K562 (cell line): ENCODE measurements at regions not wholly inside any gene's neighbourhood (a gene's known extent, or its start where the extent isn't known, plus 50 kb on each side); places are given as distances from the start of the nearest gene placed in this dataset.

Experiments
- BCOR ChIP-seq: fragments of 450-650 bp; IDR thresholded peaks from 2 replicates; pipeline ENCODE4 v1.6.1; 2016
- BRD4 ChIP-seq: fragments of 200-600 bp; sonication (generic); IDR thresholded peaks from 2 replicates; pipeline ENCODE4 v1.6.1; 2017; ENCODE audit warnings: inconsistent platforms
- CHD2 ChIP-seq: IDR thresholded peaks from 2 replicates; pipeline ENCODE4 v1.6.1; 2011; ENCODE audit warnings: low read depth, low read length
- GABPA ChIP-seq: fragments of 200-800 bp; sonication (Bioruptor generic); conservative IDR thresholded peaks from 2 replicates; pipeline ENCODE4 v1.6.1; 2016; ENCODE audit warnings: low read depth, missing genetic modification characterization, missing compliant biosample characterization
- L3MBTL2 ChIP-seq: fragments of 450-650 bp; IDR thresholded peaks from 2 replicates; pipeline ENCODE4 v1.6.1; 2016; ENCODE audit warnings: mild to moderate bottlenecking, moderate library complexity
- NCOA4 ChIP-seq: fragments of 450-650 bp; IDR thresholded peaks from 2 replicates; pipeline ENCODE4 v1.6.1; 2018; ENCODE audit warnings: mild to moderate bottlenecking; ENCODE audit not compliant: partially characterized antibody
- NEUROD1 ChIP-seq: fragments of 150-350 bp; IDR thresholded peaks from 2 replicates; pipeline ENCODE4 v1.6.1; 2014; ENCODE audit warnings: borderline replicate concordance, low read length, low read depth; ENCODE audit not compliant: partially characterized antibody
- POLR3G ChIP-seq: IDR thresholded peaks from 2 replicates; pipeline ENCODE4 v1.6.1; 2011; ENCODE audit not compliant: insufficient read length, insufficient replicate concordance; ENCODE audit errors: extremely low read depth
- RERE ChIP-seq: sonication (generic); formaldehyde crosslinking; IDR thresholded peaks from 2 replicates; pipeline ENCODE4 v1.8.0; 2023; ENCODE audit warnings: missing genetic modification reagents, mild to moderate bottlenecking, borderline replicate concordance
- SLC30A9 ChIP-seq: fragments of 250-450 bp; sonication (Bioruptor Pico); IDR thresholded peaks from 2 replicates; pipeline ENCODE4 v1.8.0; 2022; ENCODE audit warnings: mild to moderate bottlenecking, moderate library complexity
- ZFP36 ChIP-seq: fragments of 150-350 bp; IDR thresholded peaks from 2 replicates; pipeline ENCODE4 v1.6.1; 2018; ENCODE audit warnings: low read length, low read depth; ENCODE audit not compliant: partially characterized antibody
- ZNF707 ChIP-seq: fragments of 250-450 bp; sonication (Bioruptor Pico); conservative IDR thresholded peaks from 2 replicates; pipeline ENCODE4 v1.8.0; 2022; ENCODE audit warnings: inconsistent platforms, mild to moderate bottlenecking, moderate library complexity
- ZNF766 ChIP-seq: fragments of 200-800 bp; sonication (Bioruptor generic); conservative IDR thresholded peaks from 2 replicates; pipeline ENCODE4 v1.6.1; 2016; ENCODE audit warnings: missing genetic modification characterization, missing compliant biosample characterization
- TF ChIP-seq, protein P1 (sequence below), 2 experiments: fragments of 450-650 bp; formaldehyde crosslinking in 1 of 2; IDR thresholded peaks; 2 replicates each; pipeline versions ENCODE4 v1.4.0 to v1.6.1; 2014 to 2020; ENCODE audit warnings: mild to moderate bottlenecking in 2 of 2, borderline replicate concordance in 1 of 2, low read depth in 1 of 2

- TF ChIP-seq SLC30A9 (no peak), POLR3G (no peak), RERE (no peak), GABPA (peak; percentile 57), L3MBTL2 (peak; percentile 96), ZNF766 (CRISPR knock-in tag) (0 out of 2 replicates have a peak, but pooled peaks have one; percentile 33), BCOR (peak; percentile 50; the same call in 1 of the 2 replicates), NCOA4 (no peak), CHD2 (0 out of 2 replicates have a peak, but pooled peaks have one; percentile 20), BRD4 (no peak), ZFP36 (peak; percentile 12), NEUROD1 (no peak), ZNF707 (no peak)
- TF ChIP-seq, protein P1, sequence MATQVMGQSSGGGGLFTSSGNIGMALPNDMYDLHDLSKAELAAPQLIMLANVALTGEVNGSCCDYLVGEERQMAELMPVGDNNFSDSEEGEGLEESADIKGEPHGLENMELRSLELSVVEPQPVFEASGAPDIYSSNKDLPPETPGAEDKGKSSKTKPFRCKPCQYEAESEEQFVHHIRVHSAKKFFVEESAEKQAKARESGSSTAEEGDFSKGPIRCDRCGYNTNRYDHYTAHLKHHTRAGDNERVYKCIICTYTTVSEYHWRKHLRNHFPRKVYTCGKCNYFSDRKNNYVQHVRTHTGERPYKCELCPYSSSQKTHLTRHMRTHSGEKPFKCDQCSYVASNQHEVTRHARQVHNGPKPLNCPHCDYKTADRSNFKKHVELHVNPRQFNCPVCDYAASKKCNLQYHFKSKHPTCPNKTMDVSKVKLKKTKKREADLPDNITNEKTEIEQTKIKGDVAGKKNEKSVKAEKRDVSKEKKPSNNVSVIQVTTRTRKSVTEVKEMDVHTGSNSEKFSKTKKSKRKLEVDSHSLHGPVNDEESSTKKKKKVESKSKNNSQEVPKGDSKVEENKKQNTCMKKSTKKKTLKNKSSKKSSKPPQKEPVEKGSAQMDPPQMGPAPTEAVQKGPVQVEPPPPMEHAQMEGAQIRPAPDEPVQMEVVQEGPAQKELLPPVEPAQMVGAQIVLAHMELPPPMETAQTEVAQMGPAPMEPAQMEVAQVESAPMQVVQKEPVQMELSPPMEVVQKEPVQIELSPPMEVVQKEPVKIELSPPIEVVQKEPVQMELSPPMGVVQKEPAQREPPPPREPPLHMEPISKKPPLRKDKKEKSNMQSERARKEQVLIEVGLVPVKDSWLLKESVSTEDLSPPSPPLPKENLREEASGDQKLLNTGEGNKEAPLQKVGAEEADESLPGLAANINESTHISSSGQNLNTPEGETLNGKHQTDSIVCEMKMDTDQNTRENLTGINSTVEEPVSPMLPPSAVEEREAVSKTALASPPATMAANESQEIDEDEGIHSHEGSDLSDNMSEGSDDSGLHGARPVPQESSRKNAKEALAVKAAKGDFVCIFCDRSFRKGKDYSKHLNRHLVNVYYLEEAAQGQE (IDR thresholded peaks at IDR 0.05; ENCODE audit: borderline replicate concordance): peak; percentile 42
- TF ChIP-seq, protein P1 (CRISPR knock-in tag; IDR thresholded peaks at IDR 0.05; ENCODE audit: low read depth): no peak
These were observed 57.4 kb upstream of the BAIAP2L1 start (continued) for GRCh38 chr7:98458090-98458875.
